ENCODE measurements at regions not wholly inside any gene's neighbourhood (a gene's known extent, or its start where the extent isn't known, plus 50 kb on each side); places are given as distances from the start of the nearest gene placed in this dataset.

DNA sequence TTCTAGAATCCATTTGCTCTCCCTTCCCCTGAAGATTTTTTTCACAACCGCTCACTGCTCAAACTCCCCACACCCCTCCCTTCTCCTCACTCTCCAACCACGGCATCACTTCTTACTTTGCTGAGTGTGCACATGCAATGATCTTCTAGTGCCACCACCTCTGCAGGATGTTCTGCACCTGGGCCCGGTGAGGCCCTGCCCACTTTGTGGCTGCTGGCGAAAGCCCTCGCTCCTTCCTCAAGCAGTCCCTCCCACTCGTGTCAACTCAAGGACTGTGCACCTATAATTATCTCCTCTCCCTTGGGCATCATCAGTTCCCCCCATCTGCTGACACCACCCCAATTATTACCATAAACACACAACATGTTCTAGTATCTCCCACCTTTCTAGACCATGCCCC lies 91.0 kb upstream of the LANCL2 start:
- TF ChIP-seq GLIS3 (CRISPR knock-in tag; IDR thresholded peaks at IDR 0.05), result no peak
- no peak for TF ChIP-seq RARB (CRISPR knock-in tag; IDR thresholded peaks at IDR 0.05)
- TF ChIP-seq, protein P1, sequence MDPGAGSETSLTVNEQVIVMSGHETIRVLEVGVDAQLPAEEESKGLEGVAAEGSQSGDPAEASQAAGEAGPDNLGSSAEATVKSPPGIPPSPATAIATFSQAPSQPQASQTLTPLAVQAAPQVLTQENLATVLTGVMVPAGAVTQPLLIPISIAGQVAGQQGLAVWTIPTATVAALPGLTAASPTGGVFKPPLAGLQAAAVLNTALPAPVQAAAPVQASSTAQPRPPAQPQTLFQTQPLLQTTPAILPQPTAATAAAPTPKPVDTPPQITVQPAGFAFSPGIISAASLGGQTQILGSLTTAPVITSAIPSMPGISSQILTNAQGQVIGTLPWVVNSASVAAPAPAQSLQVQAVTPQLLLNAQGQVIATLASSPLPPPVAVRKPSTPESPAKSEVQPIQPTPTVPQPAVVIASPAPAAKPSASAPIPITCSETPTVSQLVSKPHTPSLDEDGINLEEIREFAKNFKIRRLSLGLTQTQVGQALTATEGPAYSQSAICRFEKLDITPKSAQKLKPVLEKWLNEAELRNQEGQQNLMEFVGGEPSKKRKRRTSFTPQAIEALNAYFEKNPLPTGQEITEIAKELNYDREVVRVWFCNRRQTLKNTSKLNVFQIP (CRISPR knock-in tag; IDR thresholded peaks at IDR 0.05; ENCODE audit: borderline replicate concordance, low read depth), result no peak
- TF ChIP-seq ISL1 (CRISPR knock-in tag; IDR thresholded peaks at IDR 0.05), result no peak
- TF ChIP-seq ARNTL (CRISPR knock-in tag; IDR thresholded peaks at IDR 0.05; ENCODE audit: borderline replicate concordance, low read depth), result no peak
- no peak for TF ChIP-seq TOX (CRISPR knock-in tag; IDR thresholded peaks at IDR 0.05; ENCODE audit: borderline replicate concordance)
- TF ChIP-seq OSR1 (CRISPR knock-in tag; IDR thresholded peaks at IDR 0.05), result no peak
